Activated CD8-positive, alpha-beta memory T cell treated with anti-CD3 and anti-CD28 coated beads, Interleukin-2, amount 50 U/mL, for 48 hours (primary cell): ENCODE measurements at regions not wholly inside any gene's neighbourhood (a gene's known extent, or its start where the extent isn't known, plus 50 kb on each side); places are given as distances from the start of the nearest gene placed in this dataset.

Experiments used
- DNase-seq: peaks from one replicate; pipeline ENCODE4 v3.0.0-alpha.2; 2020

DNA sequence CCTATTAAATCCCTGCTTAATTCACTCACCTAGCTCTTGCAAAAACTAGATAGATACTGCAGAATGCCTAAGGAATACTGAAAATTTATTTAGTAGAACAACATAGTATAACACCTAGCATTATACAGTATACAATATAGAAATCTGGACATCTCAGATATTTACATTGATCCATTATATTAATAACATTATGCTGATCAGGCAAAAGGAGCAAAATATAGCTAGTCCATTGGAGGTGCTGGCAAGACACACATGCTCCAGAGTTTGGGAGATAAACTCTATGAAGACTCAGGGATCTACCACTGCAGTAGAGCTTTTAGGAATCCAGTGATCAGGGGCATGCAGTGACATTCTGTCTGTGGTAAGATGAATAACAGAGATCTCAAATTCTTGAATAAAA lies 357.6 kb downstream of the TBC1D4 start:
- DNase-seq: no peak

DNA sequence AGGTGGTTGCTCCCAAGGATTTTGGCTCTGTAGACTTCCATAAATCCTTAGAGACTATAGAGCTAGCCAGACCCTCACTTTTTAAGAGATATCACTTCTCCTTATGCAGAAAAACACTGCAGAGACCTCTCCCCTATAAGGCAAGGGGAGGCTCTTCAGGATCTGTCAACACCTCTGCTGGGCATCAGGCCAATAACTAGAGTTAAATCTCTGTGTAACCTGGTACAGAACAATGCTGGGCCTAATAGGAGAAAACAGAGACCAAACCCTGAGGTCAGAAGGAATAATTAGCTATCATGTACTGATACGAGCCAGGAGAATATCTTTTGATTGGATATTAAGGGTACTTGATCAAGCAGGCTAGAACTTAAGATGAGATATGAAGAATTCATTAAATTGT lies 358.5 kb downstream of the TBC1D4 start:
- no peak for DNase-seq

DNA sequence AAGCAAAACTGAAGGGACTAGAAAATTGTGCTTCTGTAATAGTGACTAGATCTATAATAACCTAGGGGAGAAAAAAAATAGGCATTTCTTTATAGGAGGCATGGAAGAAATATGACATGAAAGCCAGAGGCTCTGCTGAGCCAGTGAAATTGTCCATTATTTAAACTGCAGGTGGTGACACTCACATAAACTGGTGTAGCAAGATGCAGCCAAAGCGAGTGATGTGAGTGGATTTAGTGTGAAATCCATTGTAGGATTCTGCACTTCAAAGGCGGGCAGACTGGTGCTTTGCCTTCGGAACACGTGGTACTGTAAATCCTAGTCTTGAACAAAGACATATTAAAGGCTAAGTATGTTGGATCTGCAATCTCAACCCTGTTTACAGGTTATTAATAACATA lies 361.9 kb downstream of the TBC1D4 start:
- no peak for DNase-seq

DNA sequence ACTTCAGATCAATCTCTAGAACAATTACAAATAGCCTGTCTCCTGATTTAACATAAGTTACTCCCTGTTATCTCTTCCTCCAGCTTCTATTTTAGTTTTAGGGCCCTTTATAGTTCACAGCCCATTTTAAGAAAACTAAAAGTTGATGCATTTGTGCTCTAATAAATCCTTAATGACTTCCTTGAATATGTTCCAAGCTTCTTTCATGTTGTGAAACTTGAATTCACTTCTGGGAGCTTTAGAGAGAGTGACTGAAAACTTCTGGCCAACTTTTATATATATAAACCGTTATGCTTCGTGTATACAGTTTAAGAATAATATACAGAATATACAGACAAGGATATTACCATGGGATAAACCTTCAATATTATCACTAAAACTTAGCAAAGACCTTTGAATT lies 366.8 kb downstream of the TBC1D4 start:
- DNase-seq: no peak

DNA sequence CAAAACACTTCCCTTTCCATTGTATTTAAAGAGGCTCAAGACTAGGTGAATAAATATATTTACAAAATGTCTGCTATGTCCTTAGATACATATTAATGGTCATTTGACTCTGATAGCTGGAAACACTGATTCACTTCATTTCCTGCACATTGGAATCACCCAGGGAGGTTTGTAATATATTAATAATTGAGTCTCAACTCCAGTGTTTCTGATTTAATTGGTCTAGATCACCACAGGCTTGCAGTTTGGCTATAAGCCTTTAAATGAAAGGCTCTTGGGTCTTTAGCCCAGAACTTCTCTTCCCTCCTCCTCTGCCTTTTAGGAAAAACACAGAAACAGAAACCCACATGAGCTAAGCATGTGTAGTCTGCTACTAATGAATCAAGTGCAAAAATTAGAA lies 378.0 kb downstream of the TBC1D4 start:
- DNase-seq: no peak

DNA sequence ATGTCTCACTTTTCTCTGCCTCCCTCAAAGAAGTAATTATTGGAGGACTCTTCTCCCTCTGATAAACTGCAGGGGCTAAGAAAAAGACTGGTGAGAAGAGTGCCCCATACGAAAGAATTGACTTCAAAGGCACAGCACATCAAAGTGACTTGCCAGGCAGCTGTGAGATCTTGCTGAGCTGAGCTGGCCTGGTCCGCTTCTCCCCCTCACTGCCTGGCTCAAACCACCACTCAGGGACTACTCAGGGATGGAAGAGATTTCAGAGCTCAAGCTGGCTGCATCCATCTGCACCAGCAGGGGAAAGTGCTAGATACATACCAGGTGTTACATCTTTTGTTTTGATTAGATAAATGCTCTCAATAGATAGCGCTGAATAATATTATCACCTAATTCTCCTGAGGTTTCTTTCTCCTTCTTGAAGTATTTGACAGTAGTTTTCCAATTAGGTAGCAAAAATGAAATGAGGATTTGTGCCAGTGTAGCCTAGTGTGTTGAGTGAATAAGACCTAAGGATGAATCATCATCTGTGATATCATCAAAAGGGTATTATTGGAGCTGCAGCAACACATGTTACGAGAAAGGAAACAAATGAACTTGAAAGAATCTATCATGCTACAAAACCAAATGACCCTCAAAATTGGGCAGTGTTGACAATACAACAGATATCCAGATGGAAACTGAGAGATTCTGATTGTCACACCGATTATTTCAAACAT lies 379.8 kb downstream of the TBC1D4 start:
- DNase-seq: no peak

DNA sequence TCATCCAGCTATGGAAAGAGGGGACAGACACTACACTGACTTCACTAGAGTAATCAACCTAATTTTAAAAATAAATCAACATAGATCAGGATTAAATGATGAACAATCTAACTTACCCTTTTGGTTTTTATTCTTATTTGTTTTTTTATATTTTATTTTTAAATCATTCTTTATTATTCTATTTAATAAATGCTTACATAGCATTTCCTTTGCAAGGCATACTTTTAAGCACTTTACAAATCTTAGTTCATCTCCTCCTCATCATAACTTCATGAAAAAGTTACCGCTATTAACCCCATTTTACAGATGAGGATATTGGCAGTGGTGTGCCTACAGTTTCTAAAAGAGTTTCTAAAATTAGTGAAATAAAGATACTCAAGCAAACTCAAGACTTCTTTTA lies 380.6 kb downstream of the TBC1D4 start:
- DNase-seq: no peak

DNA sequence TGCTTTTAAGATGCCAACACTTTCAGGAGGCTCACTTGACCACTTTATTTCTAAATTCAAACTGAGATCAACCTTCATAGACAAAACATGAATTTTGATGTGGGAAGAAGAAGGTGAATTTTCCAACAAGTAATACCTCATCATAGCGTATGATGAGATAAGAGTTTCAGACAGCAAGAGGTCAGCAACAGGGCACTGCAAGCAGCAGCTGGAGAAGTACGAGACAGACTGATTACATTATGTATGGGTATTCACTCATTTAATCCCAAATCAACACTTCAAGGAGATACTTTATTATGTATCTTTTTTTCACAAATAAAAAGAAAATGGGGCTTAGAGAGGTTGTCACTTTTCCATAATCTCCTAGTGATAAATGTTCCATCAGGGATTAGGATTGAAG lies 389.8 kb downstream of the TBC1D4 start:
- no peak for DNase-seq

DNA sequence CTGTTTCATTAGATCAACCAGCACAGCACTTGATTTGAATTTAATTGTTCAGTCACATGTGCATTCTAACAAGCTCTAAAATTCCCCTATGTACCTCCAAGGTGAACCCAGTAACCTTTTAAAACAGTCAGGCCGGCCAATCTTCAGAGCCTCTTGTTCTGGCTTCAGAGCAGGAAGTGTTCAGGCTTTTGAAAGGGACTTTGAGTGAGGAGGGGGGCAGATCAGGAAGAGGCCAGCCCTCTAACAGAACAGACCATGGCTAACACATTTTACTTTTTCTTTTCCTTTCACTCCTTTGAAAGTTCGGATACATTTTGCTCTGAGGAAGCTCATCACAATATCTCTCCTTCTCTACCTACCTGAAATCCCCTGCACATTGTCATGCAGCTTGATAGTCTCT lies 390.3 kb downstream of the TBC1D4 start:
- no peak for DNase-seq

DNA sequence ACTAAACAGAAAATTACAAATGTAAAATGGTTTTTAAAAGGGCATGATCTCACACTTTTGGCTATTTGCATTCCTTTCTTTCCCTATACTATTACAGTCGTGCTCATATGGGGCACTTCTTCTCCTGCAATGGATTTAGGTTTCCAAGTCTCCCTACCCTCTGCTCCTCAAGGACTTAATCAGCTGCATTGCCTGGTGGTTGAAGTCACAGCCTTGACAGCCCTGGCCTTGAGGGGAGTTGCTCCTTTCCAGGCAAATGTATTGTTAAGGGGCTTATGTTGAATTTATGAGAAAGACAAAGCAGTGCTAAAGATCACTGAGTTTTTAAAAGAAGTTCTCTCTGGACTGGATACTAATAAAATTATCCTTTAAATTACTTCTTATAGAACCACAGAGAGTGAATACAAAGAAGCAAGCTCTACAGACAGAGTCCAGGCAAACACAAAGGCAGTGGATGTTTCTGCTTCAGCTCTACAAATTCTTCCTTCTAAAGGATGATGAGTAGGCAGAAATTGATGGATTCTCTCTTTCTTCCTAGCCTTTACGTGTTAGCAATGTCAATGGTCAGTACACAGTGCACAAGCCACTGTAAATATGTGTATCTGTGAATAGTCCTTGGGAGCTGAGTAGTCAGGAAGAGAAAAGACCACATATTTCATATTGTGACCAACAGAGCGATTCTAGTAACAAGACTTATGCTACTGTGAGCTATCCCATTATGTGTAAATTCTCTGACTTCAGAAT lies 390.9 kb downstream of the TBC1D4 start:
- DNase-seq: no peak

DNA sequence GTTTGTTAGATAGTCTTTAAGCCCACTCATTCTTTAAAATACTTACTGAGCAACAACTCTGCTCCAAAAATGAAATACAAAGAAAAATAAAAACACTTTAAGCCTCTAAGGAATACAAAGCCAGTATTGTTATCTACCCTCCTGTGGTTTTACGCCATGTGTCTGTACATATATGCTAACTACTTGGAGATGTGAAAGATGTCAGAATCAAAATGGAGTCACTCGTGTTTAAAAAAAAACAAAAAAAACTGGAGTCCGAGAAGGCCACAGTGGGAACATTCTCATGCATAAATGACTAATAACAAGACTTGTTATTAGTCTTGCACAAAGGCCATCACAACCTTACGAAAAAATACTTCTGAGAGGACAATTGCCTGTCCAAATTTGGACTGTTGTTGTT lies 393.1 kb downstream of the TBC1D4 start:
- DNase-seq: no peak

DNA sequence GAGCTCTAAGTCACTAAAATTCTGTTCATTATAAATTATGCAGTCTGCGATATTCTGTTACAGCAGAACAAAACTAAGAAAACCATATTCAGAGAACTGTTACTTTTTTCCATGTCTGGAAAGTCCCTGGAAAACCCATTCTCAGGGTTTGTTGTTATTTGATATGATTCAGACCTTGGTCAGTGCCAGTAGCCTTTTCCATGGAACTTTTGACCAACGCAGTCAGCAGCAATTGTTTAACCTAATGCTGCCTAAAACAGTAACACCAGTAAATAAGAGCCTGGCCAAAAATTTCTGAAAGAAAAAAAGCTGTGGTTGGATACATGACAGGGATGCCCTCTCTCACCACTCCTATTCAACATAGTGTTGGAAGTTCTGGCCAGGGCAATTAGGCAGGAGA lies 402.7 kb downstream of the TBC1D4 start:
- no peak for DNase-seq

DNA sequence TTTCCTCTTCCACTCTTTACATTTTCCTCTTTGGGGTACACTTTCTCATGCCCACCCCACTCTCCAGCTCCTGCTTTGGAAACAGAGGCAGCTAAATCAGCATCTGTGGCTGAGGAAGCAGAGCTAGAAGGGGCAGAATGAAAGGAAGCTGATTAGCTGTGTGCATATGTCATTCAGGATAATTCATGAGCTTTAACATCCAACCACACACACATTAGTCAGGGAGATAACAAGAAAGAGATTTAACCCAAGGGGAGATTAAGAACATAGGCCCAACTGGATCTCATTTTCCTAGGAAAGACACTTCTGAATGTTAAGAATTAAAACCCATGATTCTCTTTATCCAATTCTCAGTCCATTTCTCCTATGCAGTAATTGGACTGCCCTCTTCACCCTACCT lies 405.5 kb downstream of the TBC1D4 start:
- no peak for DNase-seq

DNA sequence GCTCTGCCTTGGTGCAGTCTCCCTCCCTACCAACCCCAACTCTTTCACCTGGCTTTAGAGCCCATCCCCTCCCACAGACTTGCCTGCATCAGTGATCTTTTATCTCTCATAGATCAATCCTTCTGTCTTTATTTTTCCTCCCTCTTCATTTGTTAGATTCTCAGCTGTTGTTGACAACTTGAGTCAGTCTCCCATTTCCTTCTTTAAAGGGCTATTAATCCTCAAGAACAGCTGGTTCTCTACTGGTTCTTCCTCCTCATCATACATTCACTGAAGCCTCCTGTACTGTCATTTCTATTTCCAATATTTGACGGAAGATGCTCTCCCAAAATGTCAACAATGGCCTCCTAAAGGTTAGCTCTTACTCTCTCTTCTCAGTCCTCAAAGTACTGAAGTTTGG lies 408.2 kb downstream of the TBC1D4 start:
- no peak for DNase-seq

DNA sequence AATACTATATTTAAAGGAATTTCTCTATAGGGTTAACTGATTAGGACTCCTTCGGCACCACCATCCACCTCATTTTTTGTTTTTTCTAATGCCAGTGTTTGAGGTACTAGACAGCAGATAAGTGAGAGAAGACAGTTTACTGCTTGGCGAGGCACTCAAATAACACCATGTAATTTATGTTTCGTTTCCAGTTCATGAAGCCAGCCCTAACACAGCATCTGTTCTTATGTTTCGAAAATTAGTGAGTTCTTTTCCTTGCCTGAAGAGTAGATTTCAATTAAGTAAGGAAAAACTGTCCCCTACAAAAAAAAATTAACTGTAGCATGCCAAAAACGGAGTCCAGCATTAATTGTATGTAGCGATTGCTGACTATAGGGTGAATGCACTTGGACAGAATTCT lies 409.1 kb downstream of the TBC1D4 start:
- no peak for DNase-seq

DNA sequence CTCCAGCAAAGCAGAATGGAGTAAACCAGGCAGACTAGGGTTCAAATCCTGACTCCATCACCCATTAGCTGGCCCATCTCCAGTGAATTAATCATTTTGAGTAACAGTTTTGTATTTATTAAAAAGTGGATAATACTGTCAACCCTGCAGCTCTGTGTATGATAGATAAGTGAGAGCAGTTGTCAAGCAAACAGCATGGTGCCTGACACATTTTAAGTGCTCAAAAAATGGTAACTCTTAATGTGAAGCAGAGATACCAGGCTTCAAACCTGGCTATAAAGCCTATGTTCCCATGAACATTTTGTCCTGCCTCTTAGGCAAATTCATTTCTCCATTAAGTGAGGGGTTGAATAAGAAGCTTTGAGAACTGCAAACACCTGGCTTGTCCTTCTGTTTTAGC lies 409.6 kb downstream of the TBC1D4 start:
- DNase-seq: no peak

DNA sequence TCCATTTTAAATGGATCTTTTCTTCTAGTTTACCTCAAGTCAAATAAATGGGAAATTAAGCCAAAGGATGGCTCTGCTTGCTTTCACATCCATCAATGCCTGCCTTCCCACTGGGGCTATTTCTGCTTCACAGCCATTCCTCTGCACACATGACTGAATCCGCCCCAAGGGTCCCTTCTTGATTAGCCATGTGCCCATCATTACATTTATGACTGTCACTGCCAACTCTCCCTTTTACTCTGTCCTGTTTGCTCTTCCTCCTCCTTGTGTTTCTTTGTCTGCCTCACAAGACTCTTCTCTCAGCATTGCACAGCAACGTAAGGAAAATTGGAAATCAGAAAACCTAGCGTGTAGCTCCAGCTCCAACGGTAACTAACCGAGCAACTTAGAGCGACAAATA lies 410.2 kb downstream of the TBC1D4 start:
- no peak for DNase-seq

DNA sequence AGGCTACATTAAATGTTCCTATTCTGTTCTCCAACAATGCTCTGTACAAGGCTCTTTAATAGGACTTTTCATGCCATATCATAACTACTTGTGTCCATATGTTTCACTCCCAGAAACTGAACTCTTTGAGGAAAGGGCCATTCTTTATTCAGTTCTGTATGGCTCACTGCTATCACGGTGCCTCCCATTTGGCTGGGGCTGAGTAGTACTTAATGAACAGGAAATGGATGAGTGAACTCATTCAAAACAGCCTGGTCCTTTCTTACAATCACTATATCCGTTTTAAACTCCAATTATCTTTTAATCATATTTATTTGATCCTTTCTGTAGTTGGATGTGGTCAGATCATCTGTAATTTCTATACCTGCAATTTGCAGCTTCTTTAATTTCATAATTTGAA lies 410.6 kb downstream of the TBC1D4 start:
- DNase-seq: no peak

DNA sequence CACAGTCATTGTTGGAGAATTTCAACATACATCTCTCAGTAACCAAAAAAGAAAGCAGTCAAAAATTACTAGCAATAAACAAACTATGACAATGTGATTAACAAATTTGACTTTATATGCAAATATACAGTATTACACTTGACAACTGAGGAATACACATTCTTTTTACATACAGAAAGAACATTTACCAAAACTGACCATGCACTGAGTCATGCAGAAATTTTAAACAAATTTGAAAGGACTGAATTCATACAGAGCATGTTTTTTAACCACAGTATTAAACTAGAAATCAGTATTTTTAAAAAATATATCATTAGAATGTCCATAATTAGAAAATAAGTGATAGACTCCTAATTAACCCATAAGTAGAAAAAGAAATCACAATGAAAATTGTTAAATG lies 420.1 kb downstream of the TBC1D4 start:
- no peak for DNase-seq

DNA sequence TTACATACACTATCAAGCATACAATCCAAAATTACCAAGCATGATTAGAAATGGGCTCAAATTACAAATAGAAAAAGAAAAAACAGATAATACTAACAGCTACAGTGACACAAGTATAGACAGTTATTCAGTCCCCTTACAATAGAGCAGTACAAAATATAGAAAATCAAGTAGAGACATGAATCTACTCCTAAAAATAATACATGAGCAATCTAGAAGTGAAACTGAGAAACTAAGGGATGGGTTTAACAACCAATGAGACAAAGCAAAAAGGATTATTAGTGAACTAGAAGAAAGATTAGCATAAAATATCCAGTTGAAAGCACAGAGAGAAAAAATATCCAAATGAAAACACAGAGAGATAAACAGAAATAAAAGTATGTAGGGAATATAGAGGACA lies 426.7 kb downstream of the TBC1D4 start:
- no peak for DNase-seq

DNA sequence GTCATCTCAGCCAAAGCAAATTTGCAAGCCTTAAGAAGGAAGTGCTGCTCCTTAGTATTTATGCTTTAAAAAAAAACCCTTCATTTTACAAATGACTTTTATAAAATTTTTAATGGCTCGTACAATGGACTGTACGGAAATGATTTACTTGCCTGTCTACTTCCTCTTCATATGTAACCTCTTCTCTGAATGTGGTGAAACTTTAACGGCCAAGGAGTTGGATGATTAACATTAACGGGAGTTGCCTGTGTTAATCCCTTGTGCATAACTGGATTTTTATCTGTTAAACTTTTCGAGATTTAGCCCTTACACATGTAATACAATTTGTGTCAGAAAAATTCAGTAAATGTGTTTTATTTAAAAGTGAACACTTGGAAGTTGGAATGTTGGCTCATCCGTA lies 429.4 kb downstream of the TBC1D4 start:
- DNase-seq: no peak

DNA sequence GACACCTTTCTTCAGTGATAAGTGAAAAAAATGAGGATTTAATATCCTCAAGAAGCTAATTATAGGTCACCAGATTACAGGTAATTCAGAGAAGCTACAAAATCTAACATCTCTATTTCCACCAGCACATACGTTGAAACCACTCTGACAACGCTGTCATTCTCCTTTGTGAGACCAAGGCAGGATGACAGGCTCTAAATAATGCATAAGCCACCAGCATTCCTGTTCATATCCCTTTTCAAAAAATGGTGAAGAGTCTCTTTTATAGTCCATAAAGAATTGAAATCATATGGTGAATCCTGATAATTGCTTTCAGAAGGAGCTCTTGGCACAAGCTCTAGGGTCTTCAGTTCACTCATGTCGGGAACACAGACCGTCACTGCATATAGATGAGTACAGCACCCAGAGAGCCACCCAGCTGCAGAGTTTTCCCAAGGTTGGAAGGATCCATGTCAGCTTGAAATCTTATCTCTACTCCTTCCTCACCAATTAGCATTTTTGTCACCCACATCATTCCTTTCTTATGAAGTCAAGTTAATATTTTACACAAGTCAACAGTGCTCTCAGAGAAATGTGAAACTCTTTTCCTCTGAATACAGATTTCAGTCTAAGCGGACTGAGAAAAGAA lies 431.4 kb downstream of the TBC1D4 start:
- DNase-seq: no peak

DNA sequence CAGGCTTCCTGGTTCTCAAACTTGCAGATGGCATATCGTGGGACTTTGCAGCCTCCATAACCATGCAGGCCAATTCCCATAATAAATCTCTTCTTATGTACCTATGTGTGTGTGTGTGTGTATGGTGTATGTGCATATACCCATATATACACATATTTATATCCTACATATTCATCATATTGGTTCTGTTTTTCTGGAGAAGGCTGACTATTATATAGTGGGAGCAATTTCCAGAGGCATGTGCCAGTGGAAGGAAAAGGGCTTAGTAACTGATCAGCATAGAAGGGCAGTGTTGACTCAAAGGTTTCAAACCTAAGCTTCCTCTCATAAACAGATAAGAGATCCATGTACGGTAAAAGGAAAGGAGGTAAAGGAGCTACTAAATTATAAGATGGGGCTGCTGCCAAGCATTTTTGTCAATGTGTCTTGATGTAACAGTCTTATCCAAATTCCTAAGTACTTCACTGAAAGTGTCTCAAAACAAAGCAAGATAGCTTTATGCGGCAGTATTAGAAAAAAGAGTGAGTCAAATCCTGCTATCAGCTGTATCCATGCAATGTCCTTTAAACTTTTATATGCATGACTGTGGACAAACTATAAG lies 432.1 kb downstream of the TBC1D4 start:
- DNase-seq: no peak

DNA sequence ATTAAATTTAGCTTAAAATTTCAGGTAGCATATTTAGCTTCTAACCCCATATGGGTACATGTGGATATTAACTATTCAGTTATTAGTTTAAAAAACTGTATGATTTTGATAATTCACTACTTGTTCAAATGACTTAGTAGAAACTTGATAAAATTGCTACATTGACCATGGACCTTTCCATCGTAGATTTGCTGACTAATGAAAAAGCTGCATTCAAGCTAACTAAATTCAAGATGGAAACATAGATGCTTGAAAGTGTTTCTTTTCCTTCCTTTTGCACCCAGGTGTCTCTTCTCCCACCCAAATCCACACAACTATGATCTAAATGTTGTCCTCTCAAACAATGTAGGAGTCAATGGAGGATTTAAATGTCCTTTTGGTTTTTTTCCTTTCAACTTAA lies 439.2 kb downstream of the TBC1D4 start:
- no peak for DNase-seq
